ENCODE measurements at regions not wholly inside any gene's neighbourhood (a gene's known extent, or its start where the extent isn't known, plus 50 kb on each side); places are given as distances from the start of the nearest gene placed in this dataset.

- TF ChIP-seq, protein P1, sequence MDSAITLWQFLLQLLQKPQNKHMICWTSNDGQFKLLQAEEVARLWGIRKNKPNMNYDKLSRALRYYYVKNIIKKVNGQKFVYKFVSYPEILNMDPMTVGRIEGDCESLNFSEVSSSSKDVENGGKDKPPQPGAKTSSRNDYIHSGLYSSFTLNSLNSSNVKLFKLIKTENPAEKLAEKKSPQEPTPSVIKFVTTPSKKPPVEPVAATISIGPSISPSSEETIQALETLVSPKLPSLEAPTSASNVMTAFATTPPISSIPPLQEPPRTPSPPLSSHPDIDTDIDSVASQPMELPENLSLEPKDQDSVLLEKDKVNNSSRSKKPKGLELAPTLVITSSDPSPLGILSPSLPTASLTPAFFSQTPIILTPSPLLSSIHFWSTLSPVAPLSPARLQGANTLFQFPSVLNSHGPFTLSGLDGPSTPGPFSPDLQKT (IDR thresholded peaks at IDR 0.05; ENCODE audit: borderline replicate concordance, low read depth, low read length) = no peak
- TF ChIP-seq CTCF (tag by site-specific recombination; IDR thresholded peaks at IDR 0.05) = no peak
- TF ChIP-seq ZNF571 (tag by site-specific recombination; IDR thresholded peaks at IDR 0.05) = no peak
Measured at GRCh38 chr18:23085066-23085465, 50.2 kb upstream of the CABLES1 start.
